Left lung (tissue), 4 donors: ENCODE measurements at regions not wholly inside any gene's neighbourhood (a gene's known extent, or its start where the extent isn't known, plus 50 kb on each side); places are given as distances from the start of the nearest gene placed in this dataset.

ENCODE experiments used
- ATAC-seq: fragments of 200-7000 bp; cut with Tn5 transposase; one replicate; pipeline ENCODE4 v1.9.1; 2020; ENCODE audit warnings: moderate library complexity
- DNase-seq, 4 donors: peaks; one replicate each; pipeline ENCODE4 v3.0.0-alpha.2; 2013 to 2020
- H3K27ac ChIP-seq, 2 donors: fragments of 200-600 bp; sonication (generic) in 1 of 2; one replicate each; pipeline versions ENCODE4 v1.5.0 to v1.8.0; 2020 to 2021
- H3K27me3 ChIP-seq, 2 donors: fragments of 200-600 bp; sonication (generic) in 1 of 2; one replicate each; pipeline versions ENCODE4 v1.5.0 to v1.8.0; 2020 to 2021
- H3K36me3 ChIP-seq, 2 donors: fragments of 200-600 bp; sonication (generic) in 1 of 2; one replicate each; pipeline versions ENCODE4 v1.5.0 to v1.8.0; 2020 to 2021
- H3K4me1 ChIP-seq, 2 donors: fragments of 200-600 bp; one replicate each; pipeline ENCODE4 v1.8.0; 2021
- H3K4me3 ChIP-seq, 2 donors: fragments of 200-600 bp; sonication (generic) in 1 of 2; one replicate each; pipeline versions ENCODE4 v1.5.0 to v1.8.0; 2020 to 2021; ENCODE audit warnings: mild to moderate bottlenecking in 1 of 2
- H3K9me3 ChIP-seq, 2 donors: fragments of 200-600 bp; sonication (generic) in 1 of 2; one replicate each; pipeline versions ENCODE4 v1.5.0 to v1.8.0; 2020 to 2021
- intact Hi-C, 2 donors: fragments of 100-400 bp; cut with DNase I; formaldehyde crosslinking; loops; one replicate each; pipeline versions ENCODE4 v1.11.2 to v1.14.2; 2022
- TF ChIP-seq, protein P1 (sequence below), 2 donors: fragments of 200-600 bp; sonication (generic) in 1 of 2; IDR thresholded peaks; one replicate each; pipeline versions ENCODE4 v1.5.0 to v1.8.0; 2021; ENCODE audit warnings: antibody characterized with exemption in 2 of 2
- donor health status: DM: no; HTN: yes; CAD: no.
- donor health status: DM: no; HTN: no; CAD: no.

DNA sequence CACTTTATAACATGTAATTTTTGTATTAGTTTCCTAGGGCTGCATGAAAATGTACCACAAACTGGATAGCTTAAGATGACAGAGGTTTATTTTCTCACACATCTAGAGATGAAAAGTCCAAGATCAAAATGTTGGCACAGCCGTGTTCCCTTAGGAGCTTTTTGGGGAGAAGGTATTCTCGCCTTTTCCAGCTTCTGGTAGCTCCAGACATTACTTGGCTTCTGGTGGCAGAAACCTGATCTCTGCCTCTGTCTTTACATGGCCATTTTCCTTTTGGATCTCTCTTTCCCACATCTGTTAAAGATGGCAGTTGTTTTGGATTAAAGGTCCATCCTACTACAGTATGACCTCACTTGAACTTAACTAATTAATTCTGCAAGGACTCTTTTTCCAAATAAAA lies 885.7 kb upstream of the CDH8 start:
- Histone ChIP-seq H3K27me3 (no peaks in the 10 kb centered on the region), H3K27ac (no peak overlapping the region), H3K4me1 (no peaks in the 10 kb centered on the region), H3K4me3 (no peak overlapping the region), H3K9me3 (no peaks in the 10 kb centered on the region), H3K36me3 (no peaks in the 10 kb centered on the region)
- ATAC-seq (no peak), DNase-seq (no peak)
- TF ChIP-seq, protein P1, sequence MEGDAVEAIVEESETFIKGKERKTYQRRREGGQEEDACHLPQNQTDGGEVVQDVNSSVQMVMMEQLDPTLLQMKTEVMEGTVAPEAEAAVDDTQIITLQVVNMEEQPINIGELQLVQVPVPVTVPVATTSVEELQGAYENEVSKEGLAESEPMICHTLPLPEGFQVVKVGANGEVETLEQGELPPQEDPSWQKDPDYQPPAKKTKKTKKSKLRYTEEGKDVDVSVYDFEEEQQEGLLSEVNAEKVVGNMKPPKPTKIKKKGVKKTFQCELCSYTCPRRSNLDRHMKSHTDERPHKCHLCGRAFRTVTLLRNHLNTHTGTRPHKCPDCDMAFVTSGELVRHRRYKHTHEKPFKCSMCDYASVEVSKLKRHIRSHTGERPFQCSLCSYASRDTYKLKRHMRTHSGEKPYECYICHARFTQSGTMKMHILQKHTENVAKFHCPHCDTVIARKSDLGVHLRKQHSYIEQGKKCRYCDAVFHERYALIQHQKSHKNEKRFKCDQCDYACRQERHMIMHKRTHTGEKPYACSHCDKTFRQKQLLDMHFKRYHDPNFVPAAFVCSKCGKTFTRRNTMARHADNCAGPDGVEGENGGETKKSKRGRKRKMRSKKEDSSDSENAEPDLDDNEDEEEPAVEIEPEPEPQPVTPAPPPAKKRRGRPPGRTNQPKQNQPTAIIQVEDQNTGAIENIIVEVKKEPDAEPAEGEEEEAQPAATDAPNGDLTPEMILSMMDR (IDR thresholded peaks at IDR 0.05): no peak
- intact Hi-C loops: no loop called here

GRCh38 chr16:62913924-62914323 lies 877.7 kb upstream of the CDH8 start:
- H3K27ac ChIP-seq: no peak overlapping the region
- H3K27me3 ChIP-seq: no peaks in the 10 kb centered on the region
- peaks cover 0 to 7% of the 10 kb centered on the region in 2 donors for H3K9me3 ChIP-seq
- intact Hi-C loops: no loop called here
- TF ChIP-seq, protein P1 (IDR thresholded peaks at IDR 0.05): no peak
- DNase-seq (no peak), ATAC-seq (no peak)
- no peak overlapping the region for H3K4me3 ChIP-seq
- no peaks in the 10 kb centered on the region for H3K36me3 ChIP-seq
- no peaks in the 10 kb centered on the region for H3K4me1 ChIP-seq

DNA sequence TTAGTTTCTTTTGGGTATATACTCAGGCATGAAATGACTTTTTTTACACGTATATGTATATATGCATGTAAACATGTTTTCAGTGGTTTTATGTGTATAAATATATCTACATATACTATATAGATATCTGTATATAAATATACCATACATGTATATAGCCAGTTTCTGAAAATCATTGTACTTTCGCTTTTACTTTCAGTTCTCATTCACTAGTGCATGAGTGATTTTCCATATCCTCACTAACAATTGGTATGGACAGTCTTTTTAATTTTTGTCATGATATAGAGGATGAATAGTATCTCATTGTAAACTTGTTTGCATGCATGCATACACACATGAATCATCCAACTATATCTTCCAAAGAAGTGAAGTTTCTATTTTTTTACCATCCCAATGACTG lies 877.1 kb upstream of the CDH8 start:
- no peak overlapping the region for H3K4me3 ChIP-seq
- ATAC-seq (no peak), DNase-seq (no peak)
- H3K36me3 ChIP-seq: no peaks in the 10 kb centered on the region
- intact Hi-C loops: no loop called here
- H3K27ac ChIP-seq: no peak overlapping the region
- no peaks in the 10 kb centered on the region for H3K4me1 ChIP-seq
- TF ChIP-seq, protein P1 (IDR thresholded peaks at IDR 0.05): no peak
- peaks cover 0 to 7% of the 10 kb centered on the region in 2 donors for H3K9me3 ChIP-seq
- H3K27me3 ChIP-seq: no peaks in the 10 kb centered on the region

- ATAC-seq: no peak
- no peaks in the 10 kb centered on the region for H3K27me3 ChIP-seq
- H3K4me3 ChIP-seq: no peak overlapping the region
- TF ChIP-seq, protein P1 (IDR thresholded peaks at IDR 0.05): no peak
- peaks cover 0 to 7% of the 10 kb centered on the region in 2 donors for H3K9me3 ChIP-seq
- H3K4me1 ChIP-seq: no peaks in the 10 kb centered on the region
- no peak for DNase-seq
- H3K36me3 ChIP-seq: no peaks in the 10 kb centered on the region
- intact Hi-C loops: no loop called here
- no peak overlapping the region for H3K27ac ChIP-seq
These were observed 873.4 kb upstream of the CDH8 start for GRCh38 chr16:62909597-62909996.

DNA sequence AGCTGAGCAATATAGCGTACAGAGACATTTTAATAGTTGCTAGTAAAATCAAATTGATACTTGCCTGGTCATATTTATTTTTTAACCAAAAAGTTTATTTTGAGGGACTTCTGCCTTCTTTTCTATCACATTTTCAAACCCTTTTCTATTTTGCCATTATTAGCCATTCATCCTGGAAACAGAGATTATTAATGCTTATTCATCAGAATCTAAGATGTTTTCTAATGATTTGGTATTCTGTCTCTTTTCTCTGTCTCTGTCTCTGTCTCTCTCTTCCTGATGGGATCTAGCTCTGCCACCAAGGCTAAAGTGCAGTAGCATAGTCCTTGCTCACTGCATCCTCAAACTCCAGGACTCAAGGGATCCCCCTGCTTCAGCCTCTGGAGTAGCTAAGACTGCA lies 871.3 kb upstream of the CDH8 start:
- DNase-seq (no peak), ATAC-seq (no peak)
- Histone ChIP-seq H3K4me3 (no peak overlapping the region), H3K27ac (no peak overlapping the region), H3K27me3 (no peaks in the 10 kb centered on the region), H3K36me3 (no peaks in the 10 kb centered on the region), H3K4me1 (no peaks in the 10 kb centered on the region), H3K9me3 (peaks cover 0 to 7% of the 10 kb centered on the region in 2 donors)
- intact Hi-C loops: no loop called here
- TF ChIP-seq, protein P1 (IDR thresholded peaks at IDR 0.05): no peak
